ENCODE measurements at regions not wholly inside any gene's neighbourhood (a gene's known extent, or its start where the extent isn't known, plus 50 kb on each side); places are given as distances from the start of the nearest gene placed in this dataset.

DNA sequence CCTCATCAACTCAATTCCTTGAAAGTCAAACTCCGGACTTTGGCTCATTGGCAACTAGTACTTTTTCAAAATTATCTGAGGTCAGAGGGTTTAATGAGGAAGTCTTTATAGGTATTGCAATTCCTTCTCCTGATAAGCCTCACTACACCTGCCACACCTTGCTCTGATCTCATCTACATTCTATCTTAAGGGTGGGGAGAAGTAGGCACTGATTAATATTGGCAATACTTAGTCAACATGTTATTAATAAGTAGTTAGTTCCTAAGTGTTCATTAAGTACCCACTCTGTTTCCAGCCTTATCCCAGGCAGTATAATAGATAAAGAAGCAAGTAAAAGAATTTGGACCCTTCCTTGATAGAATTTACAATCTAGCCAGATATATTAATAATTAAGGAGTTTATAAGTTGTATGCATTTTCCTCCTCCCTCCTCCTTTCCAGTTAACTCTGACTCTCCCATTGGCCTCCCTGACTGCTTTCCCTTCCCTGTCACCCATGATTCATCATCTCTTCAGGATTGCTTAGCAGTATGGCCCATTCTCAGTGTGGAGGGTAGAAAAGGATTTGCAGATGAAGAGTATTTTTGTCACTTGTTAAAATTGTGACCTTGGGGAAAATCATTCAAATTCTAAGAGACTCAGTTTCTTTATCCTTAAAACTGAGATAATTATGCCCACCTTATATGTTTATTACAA is 231.0 kb upstream of the ATP2B1 start:
- Histone ChIP-seq H3K56ac (ENCODE audit: insufficient read length, low read depth, low read length) (no peak overlapping the region), H3K4me1 (ENCODE audit: insufficient read depth, low read length) (no peaks in the 10 kb centered on the region; the same call in 1 of the 2 replicates), H4K91ac (ENCODE audit: insufficient read length, low read depth, low read length) (no peak overlapping the region), H2BK20ac (ENCODE audit: low read depth, low read length, poor library complexity, severe bottlenecking) (no peak overlapping the region), H3T11ph (ENCODE audit: low read length) (no peak overlapping the region), H3K79me2 (ENCODE audit: insufficient read depth, low read length) (no peaks in the 10 kb centered on the region), H3K23ac (ENCODE audit: insufficient read length, low read depth, low read length) (no peak overlapping the region), H2BK15ac (ENCODE audit: low read depth, low read length) (no peak overlapping the region), H3K9ac (ENCODE audit: extremely low read depth, insufficient read length, low read length) (no peak overlapping the region), H4K8ac (replicated peaks; ENCODE audit: insufficient read length, low read depth, low read length) (no peak overlapping the region), H3K4ac (ENCODE audit: low read depth, low read length) (no peak overlapping the region), H2AFZ (ENCODE audit: low read length) (no peak overlapping the region), H3K4me2 (ENCODE audit: insufficient read depth, insufficient read length, low read length) (no peak overlapping the region), H3K23me2 (ENCODE audit: insufficient read length, low read depth, low read length, poor library complexity, severe bottlenecking) (no peaks in the 10 kb centered on the region), H2BK120ac (ENCODE audit: low read depth, low read length, poor library complexity, severe bottlenecking) (no peak overlapping the region), H3K14ac (ENCODE audit: insufficient read depth, low read length) (no peak overlapping the region), H3K9me3 (ENCODE audit: control insufficient read depth, low read depth, low read length) (no peaks in the 10 kb centered on the region), H2AK5ac (ENCODE audit: insufficient read length, low read length) (no peak overlapping the region), H3K27ac (ENCODE audit: insufficient read length, low read depth, low read length) (no peak overlapping the region), H3K18ac (ENCODE audit: insufficient read length, low read depth, low read length) (no peak overlapping the region), H3K79me1 (ENCODE audit: insufficient read depth, low read depth, low read length, poor library complexity, severe bottlenecking) (no peaks in the 10 kb centered on the region), H4K20me1 (ENCODE audit: control insufficient read depth, insufficient read depth, insufficient read length) (no peaks in the 10 kb centered on the region), H3K27me3 (ENCODE audit: insufficient read depth, low read length) (no peaks in the 10 kb centered on the region), H2BK12ac (ENCODE audit: insufficient read length, low read depth, low read length) (no peak overlapping the region), H2BK5ac (ENCODE audit: insufficient read length, low read length) (no peak overlapping the region), H4K5ac (ENCODE audit: insufficient read length, low read depth, low read length) (no peak overlapping the region)
- Mint-ChIP-seq H3K36me3 (ENCODE audit: insufficient read depth in 1 of 3, low read depth in 3 of 3) (no peaks in the 10 kb centered on the region; a peak in 1 of 7 replicates), H3K4me1 (peaks cover 30 to 38% of the 10 kb centered on the region in 2 experiments), H3K4me3 (no peak overlapping the region), H3K9me3 (no peaks in the 10 kb centered on the region), H3K27me3 (ENCODE audit: low read depth) (no peaks in the 10 kb centered on the region), H3K27ac (no peak overlapping the region)
- DNase-seq, result no peak
- no CpG with 5 or more reads among the region's 1 CpG for WGBS (ENCODE audit: extremely low coverage, insufficient read length, low lambda C conversion rate)
- TF ChIP-seq, protein P1, sequence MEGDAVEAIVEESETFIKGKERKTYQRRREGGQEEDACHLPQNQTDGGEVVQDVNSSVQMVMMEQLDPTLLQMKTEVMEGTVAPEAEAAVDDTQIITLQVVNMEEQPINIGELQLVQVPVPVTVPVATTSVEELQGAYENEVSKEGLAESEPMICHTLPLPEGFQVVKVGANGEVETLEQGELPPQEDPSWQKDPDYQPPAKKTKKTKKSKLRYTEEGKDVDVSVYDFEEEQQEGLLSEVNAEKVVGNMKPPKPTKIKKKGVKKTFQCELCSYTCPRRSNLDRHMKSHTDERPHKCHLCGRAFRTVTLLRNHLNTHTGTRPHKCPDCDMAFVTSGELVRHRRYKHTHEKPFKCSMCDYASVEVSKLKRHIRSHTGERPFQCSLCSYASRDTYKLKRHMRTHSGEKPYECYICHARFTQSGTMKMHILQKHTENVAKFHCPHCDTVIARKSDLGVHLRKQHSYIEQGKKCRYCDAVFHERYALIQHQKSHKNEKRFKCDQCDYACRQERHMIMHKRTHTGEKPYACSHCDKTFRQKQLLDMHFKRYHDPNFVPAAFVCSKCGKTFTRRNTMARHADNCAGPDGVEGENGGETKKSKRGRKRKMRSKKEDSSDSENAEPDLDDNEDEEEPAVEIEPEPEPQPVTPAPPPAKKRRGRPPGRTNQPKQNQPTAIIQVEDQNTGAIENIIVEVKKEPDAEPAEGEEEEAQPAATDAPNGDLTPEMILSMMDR (conservative IDR thresholded peaks at IDR 0.05), result no peak

All from H9 (cell line).